Activated T-cell treated with anti-CD3 and anti-CD28 coated beads, Interleukin-2, amount 50 U/mL, for 4 hours (primary cell): ENCODE measurements at regions not wholly inside any gene's neighbourhood (a gene's known extent, or its start where the extent isn't known, plus 50 kb on each side); places are given as distances from the start of the nearest gene placed in this dataset.

ENCODE experiments used
- ATAC-seq, 2 donors: fragments of 200-7000 bp; cut with Tn5 transposase; one replicate each; pipeline ENCODE4 v1.10.0; 2021
- DNase-seq: peaks from one replicate; pipeline ENCODE4 v3.0.0-alpha.2; 2020
- H3K27me3 Mint-ChIP-seq: one replicate; pipeline ENCODE4 v1.8.0; 2021; ENCODE audit warnings: low read depth, mixed read lengths
- H3K36me3 Mint-ChIP-seq: one replicate; pipeline ENCODE4 v1.8.0; 2022; ENCODE audit warnings: mixed read lengths; ENCODE audit not compliant: insufficient read depth
- H3K4me1 Mint-ChIP-seq: one replicate; pipeline ENCODE4 v1.8.0; 2021; ENCODE audit warnings: low read depth, mixed read lengths
- H3K4me3 Mint-ChIP-seq: one replicate; pipeline ENCODE4 v1.8.0; 2021; ENCODE audit warnings: mild to moderate bottlenecking, moderate library complexity, mixed read lengths
- H3K9me3 Mint-ChIP-seq: one replicate; pipeline ENCODE4 v1.8.0; 2021; ENCODE audit warnings: mixed read lengths

- Mint-ChIP-seq H3K9me3 (peaks cover 11% of the 10 kb centered on the region), H3K4me3 (no peak overlapping the region), H3K4me1 (peaks cover 49% of the 10 kb centered on the region), H3K27me3 (no peaks in the 10 kb centered on the region), H3K36me3 (peaks cover 3% of the 10 kb centered on the region)
- peak; percentile 56 to 62 for ATAC-seq
- no peak for DNase-seq
These were observed 135.4 kb downstream of the NRN1 start for GRCh38 chr6:5871296-5871695.

- H3K4me1 Mint-ChIP-seq, result peaks cover 64% of the 10 kb centered on the region
- no peak for ATAC-seq
- peaks cover 8% of the 10 kb centered on the region for H3K36me3 Mint-ChIP-seq
- no peak overlapping the region for H3K4me3 Mint-ChIP-seq
- H3K9me3 Mint-ChIP-seq, result peaks cover 16% of the 10 kb centered on the region
- no peaks in the 10 kb centered on the region for H3K27me3 Mint-ChIP-seq
- DNase-seq, result no peak
These were observed 137.0 kb downstream of the NRN1 start for GRCh38 chr6:5869676-5870075.

- Mint-ChIP-seq H3K36me3 (peaks cover 8% of the 10 kb centered on the region), H3K4me3 (no peak overlapping the region), H3K9me3 (peaks cover 19% of the 10 kb centered on the region), H3K27me3 (no peaks in the 10 kb centered on the region), H3K4me1 (peaks cover 64% of the 10 kb centered on the region)
- DNase-seq, result no peak
- no peak for ATAC-seq
These were observed 137.5 kb downstream of the NRN1 start for GRCh38 chr6:5869261-5869660.

GRCh38 chr6:5866547-5867051 lies 140.1 kb downstream of the NRN1 start:
- Mint-ChIP-seq H3K4me1 (peaks cover 57% of the 10 kb centered on the region), H3K9me3 (peaks cover 10% of the 10 kb centered on the region), H3K36me3 (peaks cover 7% of the 10 kb centered on the region), H3K27me3 (no peaks in the 10 kb centered on the region), H3K4me3 (peak overlapping the region; percentile 73)
- peak; percentile 71 to 77 for ATAC-seq
- DNase-seq, result no peak

GRCh38 chr6:5865506-5866031 lies 141.2 kb downstream of the NRN1 start:
- ATAC-seq, result peak in 1 of 2 donors; percentile 32
- no peak overlapping the region for H3K4me3 Mint-ChIP-seq
- no peak for DNase-seq
- peaks cover 7% of the 10 kb centered on the region for H3K36me3 Mint-ChIP-seq
- peaks cover 10% of the 10 kb centered on the region for H3K9me3 Mint-ChIP-seq
- no peaks in the 10 kb centered on the region for H3K27me3 Mint-ChIP-seq
- H3K4me1 Mint-ChIP-seq, result peaks cover 55% of the 10 kb centered on the region

- no peaks in the 10 kb centered on the region for H3K27me3 Mint-ChIP-seq
- H3K36me3 Mint-ChIP-seq, result peaks cover 5% of the 10 kb centered on the region
- H3K4me1 Mint-ChIP-seq, result peaks cover 17% of the 10 kb centered on the region
- ATAC-seq, result no peak
- H3K9me3 Mint-ChIP-seq, result peaks cover 7% of the 10 kb centered on the region
- no peak overlapping the region for H3K4me3 Mint-ChIP-seq
- DNase-seq, result no peak
These were observed 145.9 kb downstream of the NRN1 start for GRCh38 chr6:5860849-5861248.

GRCh38 chr6:5855787-5856470 lies 150.8 kb downstream of the NRN1 start:
- ATAC-seq, result no peak
- peaks cover 8% of the 10 kb centered on the region for H3K4me1 Mint-ChIP-seq
- no peak overlapping the region for H3K4me3 Mint-ChIP-seq
- DNase-seq, result no peak
- H3K36me3 Mint-ChIP-seq, result no peaks in the 10 kb centered on the region
- H3K27me3 Mint-ChIP-seq, result no peaks in the 10 kb centered on the region
- H3K9me3 Mint-ChIP-seq, result no peaks in the 10 kb centered on the region

- H3K27me3 Mint-ChIP-seq, result peaks cover 5% of the 10 kb centered on the region
- H3K36me3 Mint-ChIP-seq, result no peaks in the 10 kb centered on the region
- peaks cover 6% of the 10 kb centered on the region for H3K4me1 Mint-ChIP-seq
- no peak overlapping the region for H3K4me3 Mint-ChIP-seq
- ATAC-seq, result no peak
- no peak for DNase-seq
- H3K9me3 Mint-ChIP-seq, result no peaks in the 10 kb centered on the region
These were observed 151.8 kb downstream of the NRN1 start for GRCh38 chr6:5854899-5855298.

GRCh38 chr6:5851261-5851757 lies 155.4 kb downstream of the NRN1 start:
- Mint-ChIP-seq H3K4me3 (peak overlapping the region; percentile 70), H3K9me3 (no peaks in the 10 kb centered on the region), H3K36me3 (peaks cover 1% of the 10 kb centered on the region), H3K4me1 (peaks cover 6% of the 10 kb centered on the region), H3K27me3 (peaks cover 7% of the 10 kb centered on the region)
- peak; percentile 58 for DNase-seq
- ATAC-seq, result peak; percentile 98 to 99

GRCh38 chr6:5850848-5851255 lies 155.9 kb downstream of the NRN1 start:
- peak; percentile 50 to 55 for ATAC-seq
- no peaks in the 10 kb centered on the region for H3K9me3 Mint-ChIP-seq
- peaks cover 7% of the 10 kb centered on the region for H3K27me3 Mint-ChIP-seq
- peaks cover 6% of the 10 kb centered on the region for H3K4me1 Mint-ChIP-seq
- no peak for DNase-seq
- peaks cover 1% of the 10 kb centered on the region for H3K36me3 Mint-ChIP-seq
- H3K4me3 Mint-ChIP-seq, result peak overlapping the region; percentile 63

GRCh38 chr6:5846889-5847288 lies 159.8 kb downstream of the NRN1 start:
- Mint-ChIP-seq H3K27me3 (peaks cover 7% of the 10 kb centered on the region), H3K4me1 (peaks cover 5% of the 10 kb centered on the region), H3K4me3 (no peak overlapping the region), H3K9me3 (peaks cover 3% of the 10 kb centered on the region), H3K36me3 (peaks cover 1% of the 10 kb centered on the region)
- ATAC-seq (no peak), DNase-seq (no peak)

- DNase-seq (no peak), ATAC-seq (no peak)
- Mint-ChIP-seq H3K36me3 (peaks cover 1% of the 10 kb centered on the region), H3K27me3 (peaks cover 7% of the 10 kb centered on the region), H3K4me1 (peaks cover 3% of the 10 kb centered on the region), H3K9me3 (peaks cover 3% of the 10 kb centered on the region), H3K4me3 (no peak overlapping the region)
These were observed 160.4 kb downstream of the NRN1 start for GRCh38 chr6:5846335-5846734.

GRCh38 chr6:5843078-5843477 lies 163.6 kb downstream of the NRN1 start:
- Mint-ChIP-seq H3K4me3 (no peak overlapping the region), H3K4me1 (no peaks in the 10 kb centered on the region), H3K27me3 (peaks cover 2% of the 10 kb centered on the region), H3K36me3 (no peaks in the 10 kb centered on the region), H3K9me3 (peaks cover 3% of the 10 kb centered on the region)
- no peak for DNase-seq
- no peak for ATAC-seq

- H3K9me3 Mint-ChIP-seq, result peaks cover 3% of the 10 kb centered on the region
- peaks cover 2% of the 10 kb centered on the region for H3K27me3 Mint-ChIP-seq
- H3K4me1 Mint-ChIP-seq, result no peaks in the 10 kb centered on the region
- H3K4me3 Mint-ChIP-seq, result no peak overlapping the region
- ATAC-seq (no peak), DNase-seq (no peak)
- no peaks in the 10 kb centered on the region for H3K36me3 Mint-ChIP-seq
These were observed 165.9 kb downstream of the NRN1 start for GRCh38 chr6:5840734-5841390.
